BLaER1 (cell line): ENCODE measurements at regions not wholly inside any gene's neighbourhood (a gene's known extent, or its start where the extent isn't known, plus 50 kb on each side); places are given as distances from the start of the nearest gene placed in this dataset.

ENCODE experiments used
- H3K27ac ChIP-seq: shearing (Covaris generic); formaldehyde crosslinking; 2 replicates; pipeline ENCODE4 v1.8.1; 2022
- H3K27me3 ChIP-seq: shearing (Covaris generic); formaldehyde crosslinking; 2 replicates; pipeline ENCODE4 v1.8.1; 2022
- H3K36me3 ChIP-seq: shearing (Covaris generic); formaldehyde crosslinking; 2 replicates; pipeline ENCODE4 v1.8.1; 2022
- H3K4me1 ChIP-seq: shearing (Covaris generic); formaldehyde crosslinking; 2 replicates; pipeline ENCODE4 v1.8.1; 2022
- H3K4me2 ChIP-seq: shearing (Covaris generic); formaldehyde crosslinking; 2 replicates; pipeline ENCODE4 v1.8.1; 2022
- H3K4me3 ChIP-seq: shearing (Covaris generic); formaldehyde crosslinking; 2 replicates; pipeline ENCODE4 v1.8.1; 2022
- H3K9ac ChIP-seq: shearing (Covaris generic); formaldehyde crosslinking; 2 replicates; pipeline ENCODE4 v1.8.1; 2022
- H3K9me3 ChIP-seq: shearing (Covaris generic); formaldehyde crosslinking; 2 replicates; pipeline ENCODE4 v1.8.1; 2022
- H4K20me1 ChIP-seq: shearing (Covaris generic); formaldehyde crosslinking; 2 replicates; pipeline ENCODE4 v1.8.1; 2022
- Cebpa-rat ChIP-seq: shearing (Covaris generic); IDR thresholded peaks from 2 replicates; pipeline ENCODE4 v1.8.1; 2022

DNA sequence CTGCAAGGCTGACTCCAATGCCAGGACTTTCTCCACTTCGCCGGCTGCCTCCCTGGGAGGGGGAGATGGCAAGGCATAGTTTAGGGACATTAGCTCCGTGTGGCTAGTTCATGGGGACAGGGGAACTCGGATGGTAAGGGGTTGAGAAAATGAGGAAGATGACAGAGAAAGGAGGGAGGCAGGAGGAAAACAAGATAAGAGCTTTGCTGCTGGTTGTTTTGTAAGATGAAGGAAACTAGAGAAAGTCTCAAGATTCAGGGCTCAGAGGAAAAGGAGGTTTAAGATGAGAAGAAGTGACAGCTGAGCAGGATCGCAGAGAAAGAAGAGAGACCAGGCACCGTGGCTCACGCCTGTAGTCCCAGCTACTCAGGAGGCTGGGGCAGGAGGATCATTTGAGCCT lies 180.9 kb upstream of the RREB1 start:
- H3K27ac ChIP-seq: no peak overlapping the region
- H3K4me1 ChIP-seq: peaks cover 11% of the 10 kb centered on the region
- no peaks in the 10 kb centered on the region for H4K20me1 ChIP-seq
- TF ChIP-seq Cebpa-rat: no peak
- no peak overlapping the region for H3K9ac ChIP-seq
- no peak overlapping the region for H3K4me3 ChIP-seq
- H3K9me3 ChIP-seq: peaks cover 5% of the 10 kb centered on the region; the same call in 1 of the 2 replicates
- no peaks in the 10 kb centered on the region for H3K36me3 ChIP-seq
- no peaks in the 10 kb centered on the region for H3K27me3 ChIP-seq
- no peak overlapping the region for H3K4me2 ChIP-seq

DNA sequence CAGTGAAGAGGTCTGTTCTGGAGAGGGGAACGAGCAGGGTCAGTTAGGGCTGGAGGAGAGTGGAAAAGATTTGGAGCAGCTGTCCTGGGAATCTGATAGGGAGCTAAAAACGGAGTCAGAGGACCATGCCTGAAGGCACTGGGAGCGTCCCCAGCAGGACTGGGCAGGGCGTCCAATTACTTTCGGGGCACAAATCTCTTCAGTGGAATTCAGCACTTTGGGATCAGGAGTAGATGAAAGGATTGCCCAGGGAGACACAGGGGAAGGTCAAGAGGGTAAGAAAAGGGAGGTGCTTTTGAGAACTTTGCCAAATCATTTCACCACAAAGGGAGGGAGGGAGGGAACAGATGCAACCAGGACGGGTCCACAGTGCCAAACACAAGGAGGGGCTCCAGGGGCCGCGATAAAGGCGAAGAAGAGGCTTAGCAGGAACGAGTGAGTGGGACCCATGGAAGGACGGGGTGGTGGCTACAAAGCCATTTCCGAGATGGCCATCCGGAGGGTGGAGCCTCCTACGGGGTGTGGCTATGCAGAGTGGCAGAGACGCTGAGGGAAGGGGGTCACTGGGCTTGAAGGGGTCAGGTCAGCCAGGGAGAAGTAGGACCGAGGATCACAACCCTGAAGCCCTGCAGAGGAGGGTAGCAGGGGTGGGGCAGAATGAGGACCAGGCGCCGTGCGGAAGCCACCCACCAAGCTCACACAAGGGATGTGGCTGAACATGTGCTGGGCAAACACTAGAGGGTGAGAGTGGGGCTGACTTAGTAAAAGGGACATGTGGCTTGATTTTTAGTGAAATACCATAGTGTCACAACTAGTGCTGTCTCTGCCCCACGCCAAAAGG lies 180.0 kb upstream of the RREB1 start:
- TF ChIP-seq Cebpa-rat: no peak
- Histone ChIP-seq H3K9ac (no peak overlapping the region), H3K36me3 (no peaks in the 10 kb centered on the region), H3K4me2 (no peak overlapping the region), H3K4me1 (peaks cover 16% of the 10 kb centered on the region), H3K4me3 (no peak overlapping the region), H3K27ac (no peak overlapping the region), H3K9me3 (no peaks in the 10 kb centered on the region), H3K27me3 (no peaks in the 10 kb centered on the region), H4K20me1 (no peaks in the 10 kb centered on the region)

DNA sequence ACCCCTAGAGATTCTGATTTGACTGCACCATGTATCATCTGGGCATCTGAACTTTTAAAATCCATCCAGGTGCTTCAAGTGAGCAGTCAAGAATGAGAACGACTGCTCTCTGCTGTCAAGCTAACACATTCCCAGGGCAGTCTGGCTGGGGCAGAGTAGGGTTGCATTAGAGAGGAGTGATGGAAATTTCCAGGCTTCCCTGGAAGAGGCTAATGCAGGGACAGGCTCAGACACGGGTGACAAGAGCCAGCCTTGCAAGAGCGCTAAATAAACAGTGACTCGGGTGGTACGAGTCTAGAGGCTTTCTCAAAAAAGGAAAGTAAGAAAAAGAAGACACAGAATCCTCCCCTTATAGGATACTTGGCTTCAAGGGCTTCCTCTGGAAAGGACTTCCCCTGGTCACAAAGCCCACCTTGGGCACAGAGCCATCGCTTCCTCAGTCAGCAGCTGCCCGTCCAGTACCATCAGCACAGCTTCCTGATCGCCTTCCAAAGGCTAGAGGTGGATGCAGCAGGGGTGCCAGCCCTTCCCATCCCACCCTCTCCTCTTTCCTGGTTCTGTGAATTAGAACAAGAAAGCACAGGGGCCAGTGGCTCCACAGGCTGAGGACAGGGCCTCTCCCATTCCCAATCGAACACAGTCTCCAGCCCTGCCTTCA lies 177.4 kb upstream of the RREB1 start:
- no peaks in the 10 kb centered on the region for H3K27me3 ChIP-seq
- H3K9ac ChIP-seq: no peak overlapping the region
- H3K4me3 ChIP-seq: no peak overlapping the region
- TF ChIP-seq Cebpa-rat: no peak
- H3K9me3 ChIP-seq: no peaks in the 10 kb centered on the region
- no peak overlapping the region for H3K27ac ChIP-seq
- H3K36me3 ChIP-seq: no peaks in the 10 kb centered on the region
- H3K4me2 ChIP-seq: no peak overlapping the region
- H3K4me1 ChIP-seq: peaks cover 26% of the 10 kb centered on the region
- no peaks in the 10 kb centered on the region for H4K20me1 ChIP-seq

- H3K4me3 ChIP-seq: no peak overlapping the region
- no peaks in the 10 kb centered on the region for H3K9me3 ChIP-seq
- no peak overlapping the region for H3K9ac ChIP-seq
- H3K27ac ChIP-seq: peak overlapping the region; percentile 55
- no peaks in the 10 kb centered on the region for H3K27me3 ChIP-seq
- H4K20me1 ChIP-seq: no peaks in the 10 kb centered on the region
- H3K36me3 ChIP-seq: no peaks in the 10 kb centered on the region
- TF ChIP-seq Cebpa-rat: no peak
- H3K4me1 ChIP-seq: peaks cover 26% of the 10 kb centered on the region
- H3K4me2 ChIP-seq: 0 out of 2 replicates have a peak overlapping the region, but pooled peaks have one; percentile 3
Measured at GRCh38 chr6:6931071-6932025, 176.4 kb upstream of the RREB1 start.

- peaks cover 26% of the 10 kb centered on the region for H3K4me1 ChIP-seq
- no peak overlapping the region for H3K9ac ChIP-seq
- no peaks in the 10 kb centered on the region for H4K20me1 ChIP-seq
- H3K27me3 ChIP-seq: no peaks in the 10 kb centered on the region
- H3K9me3 ChIP-seq: no peaks in the 10 kb centered on the region
- no peaks in the 10 kb centered on the region for H3K36me3 ChIP-seq
- no peak for TF ChIP-seq Cebpa-rat
- no peak overlapping the region for H3K4me3 ChIP-seq
- peak overlapping the region; percentile 52; the same call in 1 of the 2 replicates for H3K4me2 ChIP-seq
- no peak overlapping the region for H3K27ac ChIP-seq
Measured at GRCh38 chr6:6932341-6932740, 175.4 kb upstream of the RREB1 start.

DNA sequence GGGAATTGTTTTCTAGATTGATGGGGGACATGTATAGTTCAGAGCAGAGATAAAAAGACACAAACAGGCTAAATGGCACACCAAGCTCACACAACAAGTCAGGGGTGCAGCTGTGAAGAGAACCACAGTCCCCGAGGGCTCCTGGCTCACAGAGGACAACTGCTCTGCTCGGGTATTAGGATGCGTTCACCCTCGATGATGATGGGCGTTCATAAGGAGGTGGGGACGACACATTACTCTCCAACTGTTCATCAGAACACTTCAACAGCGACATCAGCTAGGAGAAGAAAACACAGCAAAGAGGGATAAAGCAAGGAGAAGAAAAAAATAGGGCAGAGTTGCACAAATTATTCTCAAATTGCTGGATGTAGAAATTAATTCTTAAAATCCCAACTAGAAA lies 174.8 kb upstream of the RREB1 start:
- H3K4me3 ChIP-seq: no peak overlapping the region
- no peak overlapping the region for H3K9ac ChIP-seq
- H3K36me3 ChIP-seq: no peaks in the 10 kb centered on the region
- no peak overlapping the region for H3K27ac ChIP-seq
- no peak for TF ChIP-seq Cebpa-rat
- no peaks in the 10 kb centered on the region for H3K9me3 ChIP-seq
- no peaks in the 10 kb centered on the region for H3K27me3 ChIP-seq
- peak overlapping the region; percentile 52 for H3K4me2 ChIP-seq
- H3K4me1 ChIP-seq: peaks cover 26% of the 10 kb centered on the region
- H4K20me1 ChIP-seq: no peaks in the 10 kb centered on the region

GRCh38 chr6:6940031-6941025 lies 167.4 kb upstream of the RREB1 start:
- Histone ChIP-seq H3K4me3 (no peak overlapping the region), H3K4me1 (peaks cover 21% of the 10 kb centered on the region), H3K36me3 (no peaks in the 10 kb centered on the region), H3K27me3 (no peaks in the 10 kb centered on the region), H3K27ac (no peak overlapping the region), H3K9ac (no peak overlapping the region), H4K20me1 (no peaks in the 10 kb centered on the region), H3K4me2 (no peak overlapping the region), H3K9me3 (no peaks in the 10 kb centered on the region)
- no peak for TF ChIP-seq Cebpa-rat

- TF ChIP-seq Cebpa-rat: no peak
- Histone ChIP-seq H3K4me3 (no peak overlapping the region), H3K9me3 (no peaks in the 10 kb centered on the region), H3K4me2 (no peak overlapping the region), H3K27ac (no peak overlapping the region), H3K9ac (no peak overlapping the region), H3K36me3 (no peaks in the 10 kb centered on the region), H3K27me3 (no peaks in the 10 kb centered on the region), H4K20me1 (no peaks in the 10 kb centered on the region), H3K4me1 (peaks cover 21% of the 10 kb centered on the region)
Measured at GRCh38 chr6:6941201-6941600, 166.6 kb upstream of the RREB1 start.
